HG02759 (cell line): ENCODE measurements at regions not wholly inside any gene's neighbourhood (a gene's known extent, or its start where the extent isn't known, plus 50 kb on each side); places are given as distances from the start of the nearest gene placed in this dataset.

Experiments
- ATAC-seq: cut with Tn5 transposase; IDR thresholded peaks from one replicate; pipeline ENCODE4 v1.9.1; 2021; ENCODE audit warnings: mild to moderate bottlenecking, moderate library complexity; ENCODE audit not compliant: unreplicated experiment

DNA sequence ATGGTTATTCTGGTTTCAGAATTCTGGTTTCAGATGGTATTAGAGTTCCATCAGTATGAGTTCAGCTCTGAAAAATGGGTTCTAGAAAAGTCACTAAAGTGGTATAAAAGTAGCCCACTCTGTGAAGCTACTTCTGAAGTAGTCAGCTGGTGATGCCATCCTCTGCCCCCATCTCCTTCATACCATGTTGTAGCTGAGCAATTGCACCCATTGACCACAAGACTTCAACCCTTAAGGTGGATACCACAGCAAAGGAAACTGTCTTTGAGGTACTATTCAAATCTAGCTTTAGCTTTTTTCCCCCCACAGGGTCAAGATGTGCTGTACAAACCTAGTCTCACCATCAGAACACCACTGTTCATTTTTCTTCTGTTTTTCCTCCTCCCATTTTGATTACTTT is 444.9 kb downstream of the DMAC1 start:
- ATAC-seq: no peak

- no peak for ATAC-seq
Observed at GRCh38 chr9:7348692-7349091, 450.9 kb downstream of the DMAC1 start.

- no peak for ATAC-seq
Observed at GRCh38 chr9:7347556-7347955, 452.0 kb downstream of the DMAC1 start.

DNA sequence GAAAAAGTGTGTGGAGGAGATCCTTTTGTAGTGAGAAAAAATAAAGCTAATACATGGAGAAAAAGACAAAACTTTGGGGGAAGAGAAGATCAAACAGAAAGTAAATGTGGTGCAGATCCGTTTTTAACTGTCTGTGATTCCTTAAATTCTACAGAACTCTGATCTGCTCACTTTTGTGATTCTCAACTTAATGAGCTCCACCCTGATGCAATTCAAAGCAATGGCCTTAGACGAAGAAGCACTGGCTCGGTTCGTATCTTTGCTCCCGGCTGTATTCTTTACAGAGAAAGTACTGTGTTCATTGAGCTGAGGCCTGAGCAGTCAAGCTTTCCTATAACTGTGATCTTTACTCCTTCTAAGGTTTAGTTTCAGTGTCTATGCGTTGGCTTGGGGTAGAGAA is 453.4 kb downstream of the DMAC1 start:
- no peak for ATAC-seq

DNA sequence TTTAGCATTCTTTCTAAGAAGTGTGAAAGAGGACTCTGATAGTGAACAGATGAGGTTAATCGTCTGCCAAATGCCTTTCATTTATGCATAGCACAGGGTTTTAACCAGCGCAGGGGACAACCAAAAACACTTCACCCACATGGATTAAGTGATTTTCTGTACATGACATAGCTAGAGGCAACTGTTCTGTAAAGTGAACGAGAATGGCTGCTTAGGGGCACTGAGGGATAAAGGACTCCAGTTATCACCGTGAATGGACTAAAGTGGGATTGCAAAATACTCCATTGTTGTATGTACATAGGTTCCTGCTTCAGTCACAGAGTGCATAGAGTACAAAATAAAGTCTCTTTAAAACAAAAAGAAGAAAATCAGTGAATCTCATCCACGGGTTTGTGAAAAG is 456.8 kb downstream of the DMAC1 start:
- ATAC-seq: no peak

DNA sequence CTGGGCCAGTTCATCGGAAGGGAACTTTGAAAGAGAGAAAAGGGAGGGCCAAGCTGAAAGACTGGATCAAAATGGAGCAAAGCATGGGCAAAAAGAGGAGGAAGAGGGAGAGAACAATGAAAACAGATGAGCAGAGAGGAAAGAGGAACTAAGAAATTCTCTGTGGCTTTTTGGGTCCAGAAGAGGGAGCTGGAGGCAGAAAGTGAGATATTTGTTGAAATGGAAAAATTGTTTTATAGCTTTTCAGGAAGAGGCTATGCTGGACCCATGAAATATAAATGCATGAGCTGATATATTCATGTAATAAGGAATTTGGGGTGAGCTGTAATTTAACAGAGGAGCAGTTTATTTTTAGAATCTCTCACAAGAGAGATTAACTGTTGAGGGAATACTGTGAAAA is 457.3 kb downstream of the DMAC1 start:
- ATAC-seq: peak; percentile 81

- ATAC-seq: peak; percentile 53
Observed at GRCh38 chr9:7341571-7341970, 458.0 kb downstream of the DMAC1 start.

GRCh38 chr9:7340451-7340850 is 459.1 kb downstream of the DMAC1 start:
- no peak for ATAC-seq

- ATAC-seq: no peak
Observed at GRCh38 chr9:7338586-7339281, 460.8 kb downstream of the DMAC1 start.

- ATAC-seq: no peak
Observed at GRCh38 chr9:7336356-7337065, 463.1 kb downstream of the DMAC1 start.

- ATAC-seq: no peak
Observed at GRCh38 chr9:7333719-7334118, 465.9 kb downstream of the DMAC1 start.

- no peak for ATAC-seq
Observed at GRCh38 chr9:7332780-7333179, 466.8 kb downstream of the DMAC1 start.

DNA sequence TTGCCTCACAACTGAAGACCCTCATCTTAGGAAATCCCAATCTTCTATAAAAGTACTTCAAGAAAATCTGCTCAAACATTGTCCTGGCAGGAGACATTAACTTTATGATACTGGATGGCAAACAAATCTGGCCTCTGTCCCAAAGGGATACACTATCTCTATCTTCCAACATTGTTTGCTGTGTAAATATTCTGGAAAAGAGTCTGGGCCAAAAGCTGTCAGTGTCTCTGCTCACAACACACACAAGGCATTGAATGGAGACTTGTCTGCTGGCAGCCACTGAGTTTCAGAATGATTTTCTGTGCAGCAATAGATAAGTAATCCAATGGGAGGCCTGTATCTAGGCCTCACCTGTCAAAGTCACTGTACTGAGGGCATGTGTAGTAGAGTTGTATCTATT is 471.1 kb downstream of the DMAC1 start:
- ATAC-seq: no peak

GRCh38 chr9:7325995-7326394 is 473.6 kb downstream of the DMAC1 start:
- no peak for ATAC-seq

GRCh38 chr9:7324152-7324598 is 475.4 kb downstream of the DMAC1 start:
- ATAC-seq: no peak

- no peak for ATAC-seq
Observed at GRCh38 chr9:7320841-7321240, 478.7 kb downstream of the DMAC1 start.

GRCh38 chr9:7320139-7320538 is 479.4 kb downstream of the DMAC1 start:
- ATAC-seq: no peak

DNA sequence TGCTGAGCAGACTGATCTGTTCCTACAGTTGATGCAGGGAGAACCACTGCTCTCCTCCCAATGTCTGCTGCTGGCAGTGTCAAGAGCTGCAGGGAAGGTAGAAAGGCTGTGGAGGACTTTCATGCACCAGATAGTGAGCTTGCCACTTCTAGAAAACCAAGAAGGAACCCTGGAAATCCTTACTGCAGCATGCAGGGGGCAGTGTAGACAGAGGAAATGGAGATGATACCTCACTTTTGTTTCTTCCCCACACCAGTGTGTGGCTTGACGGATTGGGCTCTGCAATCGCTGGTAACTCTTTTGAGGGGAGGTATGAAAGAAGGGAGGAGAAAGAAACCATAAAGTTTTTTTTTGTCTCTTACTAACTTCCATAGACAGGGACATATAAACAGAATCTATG is 480.7 kb downstream of the DMAC1 start:
- no peak for ATAC-seq

DNA sequence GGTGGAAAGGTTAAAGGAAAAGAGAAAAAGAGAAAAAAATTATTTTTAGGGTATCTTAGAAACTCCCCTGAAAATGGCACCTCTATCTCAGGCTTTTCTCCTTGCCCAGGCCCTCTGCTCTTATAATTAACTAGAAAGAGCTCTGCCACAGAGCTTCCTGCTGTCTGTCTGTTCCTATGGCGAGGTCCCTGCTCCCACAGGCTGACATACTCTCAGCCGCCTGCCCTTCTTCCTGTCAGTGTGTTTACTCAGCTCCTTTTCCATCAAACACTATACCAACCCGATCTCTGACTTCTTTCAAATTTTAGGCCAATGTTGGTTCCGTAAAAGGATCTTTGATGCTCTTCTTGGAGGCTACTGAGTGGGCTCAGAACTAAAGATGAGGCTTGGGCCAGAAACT is 482.6 kb downstream of the DMAC1 start:
- no peak for ATAC-seq

DNA sequence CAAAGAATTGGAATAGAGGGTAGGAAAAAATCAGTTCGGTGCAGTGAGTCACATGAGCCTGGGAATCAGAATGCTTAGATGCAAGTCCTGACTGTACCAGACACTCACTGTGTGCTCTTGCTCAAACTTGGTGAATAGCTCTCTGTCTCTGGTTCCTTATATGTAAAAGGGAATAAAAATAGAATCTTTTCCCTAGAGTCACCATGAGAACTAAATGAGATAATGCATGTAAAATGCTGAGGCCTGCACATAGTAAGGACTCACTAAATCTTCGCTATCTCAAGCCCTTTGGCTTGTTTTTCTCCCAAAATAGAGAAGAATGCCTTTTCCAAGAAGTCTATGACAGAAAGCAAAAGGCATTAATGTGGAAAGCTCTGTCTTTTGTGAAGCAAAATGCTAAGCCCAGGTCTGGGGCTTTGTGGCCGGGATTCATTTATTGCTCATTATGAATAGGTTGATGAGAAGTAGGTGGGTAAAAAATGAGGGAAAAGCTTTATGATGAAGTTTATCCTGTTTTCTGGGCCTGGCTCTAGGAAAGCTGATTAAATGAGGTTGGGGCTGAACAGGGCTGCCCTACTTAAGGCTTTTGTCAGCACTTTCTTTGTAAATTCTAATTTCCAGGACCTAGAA is 483.3 kb downstream of the DMAC1 start:
- ATAC-seq: no peak

DNA sequence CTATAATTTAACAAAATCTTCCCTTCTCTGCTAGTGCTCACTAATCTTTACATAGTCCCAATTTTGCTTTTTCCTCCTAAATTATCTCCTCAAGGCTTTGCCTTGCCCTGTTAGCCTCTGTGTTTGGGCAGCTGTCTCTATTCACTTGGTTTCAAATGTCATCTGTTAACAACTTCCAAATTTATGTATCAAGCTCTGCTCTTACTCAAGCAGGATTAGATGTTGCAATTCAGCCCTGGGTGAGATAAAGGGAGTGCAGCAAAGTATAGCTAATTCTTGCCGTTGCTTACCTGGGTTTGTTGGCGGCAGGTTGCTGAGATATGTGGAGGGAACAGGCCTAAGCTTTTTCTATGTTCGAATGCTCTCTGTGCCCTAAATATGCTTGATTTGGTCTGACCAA is 483.8 kb downstream of the DMAC1 start:
- ATAC-seq: no peak

DNA sequence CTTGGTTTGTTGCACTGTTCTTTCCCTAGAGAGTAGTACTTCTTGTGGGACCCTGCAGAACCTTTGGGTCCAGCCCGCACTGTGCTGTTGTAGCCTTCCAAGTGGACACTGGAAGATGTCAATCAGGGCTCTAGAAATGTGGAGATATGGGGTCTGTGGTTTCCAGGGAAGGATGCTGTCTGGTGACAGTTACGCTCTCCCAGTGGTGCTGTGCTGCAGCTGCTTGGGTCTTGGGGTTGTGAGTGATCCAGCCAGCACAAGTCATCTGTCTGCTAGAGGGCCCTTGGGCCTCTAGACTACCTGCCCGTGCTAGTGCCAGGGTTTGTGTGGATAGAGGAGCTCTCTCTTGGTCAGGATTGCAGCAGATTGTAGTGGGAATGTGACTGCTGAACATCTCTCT is 484.5 kb downstream of the DMAC1 start:
- ATAC-seq: no peak
